ENCODE measurements at regions not wholly inside any gene's neighbourhood (a gene's known extent, or its start where the extent isn't known, plus 50 kb on each side); places are given as distances from the start of the nearest gene placed in this dataset.

GRCh38 chr3:191944835-191945234, 483.9 kb downstream of the PYDC2 start:
- Histone ChIP-seq H3K4me3 (no peak overlapping the region), H3K9me3 (no peaks in the 10 kb centered on the region), H3K27ac (no peak overlapping the region), H3K27me3 (no peaks in the 10 kb centered on the region), H3K36me3 (no peaks in the 10 kb centered on the region), H3K4me1 (no peaks in the 10 kb centered on the region)
- TF ChIP-seq CTCF (IDR thresholded peaks at IDR 0.05), result no peak
- WGBS, 2 donors, result 92 to 93% methylated on average over 3 of the region's 3 CpGs
- ATAC-seq, result no peak
- no peak for DNase-seq
- intact Hi-C loops (cut with DNase I), result no loop called here

GRCh38 chr3:191952186-191952585, 491.2 kb downstream of the PYDC2 start:
- no peak overlapping the region for H3K4me3 ChIP-seq
- no peaks in the 10 kb centered on the region for H3K9me3 ChIP-seq
- no peaks in the 10 kb centered on the region for H3K36me3 ChIP-seq
- no peak for TF ChIP-seq CTCF (IDR thresholded peaks at IDR 0.05)
- no peak overlapping the region for H3K27ac ChIP-seq
- no peaks in the 10 kb centered on the region for H3K4me1 ChIP-seq
- DNase-seq (no peak), ATAC-seq (no peak)
- 93 to 94% methylated on average over 14 of the region's 14 CpGs for WGBS, 2 donors
- intact Hi-C loops (cut with DNase I), result no loop called here
- no peaks in the 10 kb centered on the region for H3K27me3 ChIP-seq

- Histone ChIP-seq H3K27ac (no peak overlapping the region), H3K36me3 (no peaks in the 10 kb centered on the region), H3K4me3 (no peak overlapping the region), H3K27me3 (no peaks in the 10 kb centered on the region), H3K9me3 (no peaks in the 10 kb centered on the region), H3K4me1 (no peaks in the 10 kb centered on the region)
- WGBS, 2 donors, result 91 to 93% methylated on average over 21 of the region's 21 CpGs
- TF ChIP-seq CTCF (IDR thresholded peaks at IDR 0.05), result no peak
- ATAC-seq (no peak), DNase-seq (no peak)
- intact Hi-C loops (cut with DNase I), result no loop called here
Measured at GRCh38 chr3:191952609-191953008, 491.6 kb downstream of the PYDC2 start.

GRCh38 chr3:191958980-191959671, 498.2 kb downstream of the PYDC2 start:
- Histone ChIP-seq H3K4me3 (no peak overlapping the region), H3K9me3 (no peaks in the 10 kb centered on the region), H3K27me3 (no peaks in the 10 kb centered on the region), H3K36me3 (no peaks in the 10 kb centered on the region), H3K4me1 (no peaks in the 10 kb centered on the region), H3K27ac (no peak overlapping the region)
- intact Hi-C loops (cut with DNase I), result no loop called here
- DNase-seq (no peak), ATAC-seq (no peak)
- 71 to 72% methylated on average over 3 of the region's 3 CpGs for WGBS, 2 donors
- no peak for TF ChIP-seq CTCF (IDR thresholded peaks at IDR 0.05)
